ENCODE measurements at regions not wholly inside any gene's neighbourhood (a gene's known extent, or its start where the extent isn't known, plus 50 kb on each side); places are given as distances from the start of the nearest gene placed in this dataset.

GRCh38 chr1:91610789-91611188, 110.1 kb downstream of the CDC7 start:
- H3K4me1 ChIP-seq (ENCODE audit: control insufficient read depth, extremely low read depth, insufficient read depth, low read length): peaks cover 34% of the 10 kb centered on the region
- DNase-seq (ENCODE audit: low read depth, low spot score) (no peak), FAIRE-seq (peak; percentile 9)
- dilution Hi-C loops (cut with MboI; ENCODE audit: extremely low pct_ligation_motif_present, low sequenced_read_pairs): no loop called here
- H4K20me1 ChIP-seq (ENCODE audit: control insufficient read depth, extremely low read depth, insufficient read depth, low read length): no peaks in the 10 kb centered on the region
- peak overlapping the region; percentile 9 for H3K27ac ChIP-seq (ENCODE audit: control insufficient read depth, insufficient read depth, low read length)
- no peak overlapping the region for H3K4me2 ChIP-seq (ENCODE audit: control insufficient read depth, extremely low read depth, insufficient read depth, low read depth, low read length)
- no peaks in the 10 kb centered on the region for H3K79me2 ChIP-seq (ENCODE audit: control insufficient read depth, insufficient read depth, low read length)
- H3K9ac ChIP-seq (ENCODE audit: control insufficient read depth, extremely low read depth, insufficient read depth, low read length): no peak overlapping the region
- H3K9me3 ChIP-seq (ENCODE audit: control insufficient read depth, low read depth, low read length): no peaks in the 10 kb centered on the region
- TF ChIP-seq CTCF (optimal IDR thresholded peaks at IDR 0.05 in 1 of 3, IDR thresholded peaks at IDR 0.05 in 1 of 3, conservative IDR thresholded peaks at IDR 0.05 in 1 of 3; ENCODE audit: extremely low read depth in 1 of 3, insufficient read depth in 2 of 3, low read length in 3 of 3): no peak
- TF ChIP-seq EZH2 (IDR thresholded peaks at IDR 0.05; ENCODE audit: low read length): no peak
- H3K9me1 ChIP-seq (ENCODE audit: control insufficient read depth, extremely low read depth, insufficient read depth, low read length): no peaks in the 10 kb centered on the region
- H2AFZ ChIP-seq (ENCODE audit: control insufficient read depth, low read length): peak overlapping the region; percentile 25
- H3K4me3 ChIP-seq (ENCODE audit: control insufficient read depth in 2 of 3, extremely low read depth in 1 of 3, insufficient read depth in 2 of 3, low read depth in 1 of 3, low read length in 3 of 3): no peak overlapping the region
- no peaks in the 10 kb centered on the region for H3K27me3 ChIP-seq (ENCODE audit: control insufficient read depth, extremely low read depth, insufficient read depth, low read length)
- no peaks in the 10 kb centered on the region for H3K36me3 ChIP-seq (ENCODE audit: control insufficient read depth in 2 of 2, extremely low read depth in 1 of 2, insufficient read depth in 2 of 2, low read length in 2 of 2)

DNA sequence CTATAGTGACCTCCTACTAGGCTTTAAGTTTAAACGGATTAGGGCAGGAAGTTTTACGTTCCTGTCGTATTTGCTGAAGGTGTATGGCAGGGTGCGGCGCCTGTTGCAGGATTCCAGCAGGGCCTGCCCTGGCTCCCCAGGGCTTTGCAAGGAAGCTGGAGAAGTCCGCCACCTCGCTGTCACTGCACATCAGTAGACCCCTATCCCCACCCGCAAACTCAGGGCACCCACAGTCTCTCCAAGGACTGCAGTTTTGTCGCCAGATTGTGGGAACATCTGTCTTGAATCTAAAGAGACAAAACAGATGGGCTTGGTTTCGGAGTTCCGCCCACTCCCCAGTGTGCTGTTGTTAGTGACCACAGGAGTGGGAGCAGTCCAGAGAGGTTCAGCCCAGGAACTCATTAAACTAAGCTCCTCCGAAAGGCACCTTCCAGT, 110.8 kb downstream of the CDC7 start:
- no peak for FAIRE-seq
- H4K20me1 ChIP-seq (ENCODE audit: control insufficient read depth, extremely low read depth, insufficient read depth, low read length): no peaks in the 10 kb centered on the region
- H3K4me2 ChIP-seq (ENCODE audit: control insufficient read depth, extremely low read depth, insufficient read depth, low read depth, low read length): no peak overlapping the region
- no peak overlapping the region for H3K4me3 ChIP-seq (ENCODE audit: control insufficient read depth in 2 of 3, extremely low read depth in 1 of 3, insufficient read depth in 2 of 3, low read depth in 1 of 3, low read length in 3 of 3)
- DNase-seq (ENCODE audit: low read depth, low spot score): peak; percentile 17
- no peaks in the 10 kb centered on the region for H3K27me3 ChIP-seq (ENCODE audit: control insufficient read depth, extremely low read depth, insufficient read depth, low read length)
- H3K9me1 ChIP-seq (ENCODE audit: control insufficient read depth, extremely low read depth, insufficient read depth, low read length): no peaks in the 10 kb centered on the region
- no peaks in the 10 kb centered on the region for H3K9me3 ChIP-seq (ENCODE audit: control insufficient read depth, low read depth, low read length)
- dilution Hi-C loops (cut with MboI; ENCODE audit: extremely low pct_ligation_motif_present, low sequenced_read_pairs): no loop called here
- H3K36me3 ChIP-seq (ENCODE audit: control insufficient read depth in 2 of 2, extremely low read depth in 1 of 2, insufficient read depth in 2 of 2, low read length in 2 of 2): no peaks in the 10 kb centered on the region
- peaks cover 34% of the 10 kb centered on the region for H3K4me1 ChIP-seq (ENCODE audit: control insufficient read depth, extremely low read depth, insufficient read depth, low read length)
- no peak overlapping the region for H3K27ac ChIP-seq (ENCODE audit: control insufficient read depth, insufficient read depth, low read length)
- TF ChIP-seq CTCF (optimal IDR thresholded peaks at IDR 0.05 in 1 of 3, IDR thresholded peaks at IDR 0.05 in 1 of 3, conservative IDR thresholded peaks at IDR 0.05 in 1 of 3; ENCODE audit: extremely low read depth in 1 of 3, insufficient read depth in 2 of 3, low read length in 3 of 3) (peak in 2 of 3 experiments; percentile 22 to 28), EZH2 (IDR thresholded peaks at IDR 0.05; ENCODE audit: low read length) (no peak)
- no peak overlapping the region for H2AFZ ChIP-seq (ENCODE audit: control insufficient read depth, low read length)
- H3K9ac ChIP-seq (ENCODE audit: control insufficient read depth, extremely low read depth, insufficient read depth, low read length): no peak overlapping the region
- H3K79me2 ChIP-seq (ENCODE audit: control insufficient read depth, insufficient read depth, low read length): no peaks in the 10 kb centered on the region

All from keratinocyte (primary cell).